Left colon (tissue), 2 donors: ENCODE measurements at regions not wholly inside any gene's neighbourhood (a gene's known extent, or its start where the extent isn't known, plus 50 kb on each side); places are given as distances from the start of the nearest gene placed in this dataset.

ENCODE experiments used
- ATAC-seq: fragments of 200-7000 bp; cut with Tn5 transposase; one replicate; pipeline ENCODE4 v1.9.1; 2020; ENCODE audit warnings: mild to moderate bottlenecking, moderate library complexity
- DNase-seq, 2 donors: peaks; one replicate each; pipeline ENCODE4 v3.0.0-alpha.2; 2020
- intact Hi-C, 2 donors: fragments of 100-400 bp; cut with DNase I in 1 of 2; cut with micrococcal nuclease in 1 of 2; formaldehyde crosslinking; loops; one replicate each; pipeline versions ENCODE4 v1.11.2 to v1.14.0; 2022; cut with DNase I, micrococcal nuclease
- donor health status: DM: no; HTN: no; CAD: no.
- donor health status: DM: yes; HTN: yes; CAD: no.

DNA sequence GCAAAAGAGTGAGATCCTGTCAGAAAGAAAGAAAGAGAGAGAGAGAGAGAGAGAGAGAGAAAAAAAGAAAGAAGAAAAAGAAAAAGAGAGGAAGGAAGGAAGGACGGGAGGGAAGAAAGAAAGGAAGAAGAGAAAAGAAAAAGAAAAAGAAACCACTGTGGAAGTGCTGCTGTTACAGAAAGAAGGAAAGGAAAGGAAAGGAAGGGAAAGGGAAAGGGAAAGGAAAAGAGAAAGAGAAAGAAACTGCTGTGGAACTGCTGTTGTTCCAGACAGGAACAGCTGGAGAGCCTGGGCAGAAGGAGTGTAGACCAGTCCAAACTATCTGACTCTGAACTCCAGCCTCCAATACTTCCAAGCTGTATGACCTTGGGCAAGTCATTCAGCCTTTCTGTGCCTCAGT, 220.7 kb upstream of the WWC1 start:
- ATAC-seq = no peak
- intact Hi-C loops = no loop called here
- DNase-seq = no peak

DNA sequence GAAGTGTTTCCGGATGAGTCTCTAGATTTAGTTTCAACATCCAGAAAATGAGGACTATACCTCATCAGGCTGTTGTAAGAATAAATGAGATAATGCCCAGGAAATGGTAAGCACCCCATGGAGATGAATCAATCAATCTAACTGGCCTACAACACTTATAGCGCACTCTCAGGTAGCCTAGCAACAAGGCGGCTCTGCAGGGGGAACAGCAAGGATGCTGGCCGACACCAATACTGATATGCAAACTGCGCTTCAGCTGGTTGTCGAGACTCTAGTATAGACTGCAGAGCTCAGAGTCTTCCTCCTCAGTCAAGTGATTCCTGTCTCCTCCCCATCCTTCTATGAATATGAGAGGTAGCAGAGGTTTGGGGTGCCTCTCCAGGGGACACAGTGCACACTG, 218.8 kb upstream of the WWC1 start:
- intact Hi-C loops = no loop called here
- ATAC-seq = no peak
- DNase-seq = no peak

DNA sequence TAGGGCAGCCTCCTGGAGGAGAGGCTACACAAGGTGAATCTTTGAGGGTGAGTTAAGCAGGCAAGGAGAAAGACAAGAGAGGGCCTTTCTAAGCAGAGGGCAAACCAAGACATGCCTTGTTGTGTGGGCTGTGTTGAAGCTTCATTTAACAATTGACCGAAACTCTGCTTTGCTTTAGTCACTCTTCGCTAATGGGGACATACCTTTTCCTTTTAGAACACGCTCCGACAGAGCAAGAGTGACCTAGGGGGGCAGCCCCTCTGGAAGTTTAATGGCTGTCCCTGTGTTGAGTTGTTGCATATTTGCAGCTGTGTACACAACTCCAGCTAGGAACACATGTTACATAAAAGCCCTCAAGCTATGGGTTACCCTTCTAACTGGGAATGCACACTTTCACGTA, 218.1 kb upstream of the WWC1 start:
- intact Hi-C loops = no loop called here
- ATAC-seq (no peak), DNase-seq (no peak)

DNA sequence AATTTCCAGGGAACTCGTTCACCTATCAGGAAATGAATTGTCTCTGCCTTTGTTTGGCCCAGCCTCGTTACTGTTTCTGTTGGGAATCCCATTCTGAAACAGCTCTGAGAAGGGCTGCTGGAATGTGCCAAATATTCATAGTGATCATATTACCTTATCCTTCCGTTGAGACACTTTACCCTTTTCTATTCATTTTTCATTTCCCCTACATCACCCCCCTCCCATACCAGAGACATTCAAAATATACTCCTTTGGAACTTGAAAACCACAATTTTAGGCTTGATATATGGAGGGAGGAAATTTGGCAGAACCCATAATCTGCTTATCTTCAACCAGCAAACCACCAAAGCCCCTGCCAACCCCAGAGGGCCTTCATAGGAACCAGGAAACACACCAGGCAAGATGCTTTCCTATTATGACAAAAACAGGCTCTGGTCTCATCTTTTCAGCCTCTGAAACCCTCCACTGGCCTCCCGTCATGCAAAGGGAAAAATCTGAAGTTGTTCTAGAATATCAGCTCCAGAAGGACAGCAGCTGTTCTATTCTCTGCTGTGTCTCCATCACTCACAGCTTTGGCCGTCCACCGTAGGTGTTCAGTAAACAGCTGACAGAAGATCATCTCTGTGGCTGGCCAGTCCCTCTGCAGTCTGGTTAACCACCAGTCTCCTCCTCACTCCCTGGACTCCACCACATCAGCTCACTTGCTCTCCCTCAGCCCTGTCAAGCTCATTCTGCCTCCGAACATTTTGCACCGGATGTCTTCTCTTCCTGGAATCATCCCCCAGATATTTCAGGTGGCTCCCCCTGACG, 217.2 kb upstream of the WWC1 start:
- intact Hi-C loops = no loop called here
- ATAC-seq = no peak
- no peak for DNase-seq

DNA sequence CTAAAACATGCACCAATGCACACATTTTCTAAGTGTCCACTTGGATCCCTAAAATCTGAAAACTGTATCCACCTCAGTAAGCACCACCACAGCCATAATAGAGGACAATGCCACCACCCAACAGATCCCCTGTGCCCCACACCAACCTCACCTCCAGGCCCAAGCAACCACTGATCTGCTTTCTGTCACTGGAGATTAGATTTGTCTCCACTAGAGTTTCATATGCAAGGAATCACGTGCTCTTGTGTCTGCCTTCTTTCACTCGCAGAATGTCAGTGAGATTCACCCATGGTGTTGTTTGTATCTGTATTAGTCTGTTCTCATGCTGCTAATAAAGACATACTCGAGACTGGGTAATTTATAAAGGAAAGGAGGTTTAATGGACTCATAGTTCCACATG, 216.1 kb upstream of the WWC1 start:
- DNase-seq (no peak), ATAC-seq (no peak)
- intact Hi-C loops = no loop called here

DNA sequence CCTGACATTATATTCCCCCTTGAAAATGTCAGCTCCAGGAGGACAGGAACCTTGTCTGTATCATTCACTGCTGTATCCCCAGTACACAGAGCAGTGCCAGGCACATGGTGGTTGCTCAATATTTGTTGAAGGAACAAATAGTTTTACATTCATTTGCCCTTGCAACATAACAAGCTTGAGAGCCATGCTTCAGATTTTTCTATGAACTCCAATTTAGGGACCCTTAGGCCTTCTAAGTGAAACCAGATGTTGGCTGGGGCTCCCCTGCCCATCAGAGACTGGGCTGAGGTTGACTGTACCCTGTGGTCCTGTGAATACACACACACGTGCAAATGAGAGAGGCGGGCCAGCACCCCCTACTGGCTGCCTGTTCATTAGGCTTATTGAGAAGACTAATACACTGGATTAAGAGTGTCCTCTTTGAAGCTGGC, 214.9 kb upstream of the WWC1 start:
- peak in 1 of 2 donors; percentile 27 for DNase-seq
- ATAC-seq = no peak
- intact Hi-C loops = no loop called here

DNA sequence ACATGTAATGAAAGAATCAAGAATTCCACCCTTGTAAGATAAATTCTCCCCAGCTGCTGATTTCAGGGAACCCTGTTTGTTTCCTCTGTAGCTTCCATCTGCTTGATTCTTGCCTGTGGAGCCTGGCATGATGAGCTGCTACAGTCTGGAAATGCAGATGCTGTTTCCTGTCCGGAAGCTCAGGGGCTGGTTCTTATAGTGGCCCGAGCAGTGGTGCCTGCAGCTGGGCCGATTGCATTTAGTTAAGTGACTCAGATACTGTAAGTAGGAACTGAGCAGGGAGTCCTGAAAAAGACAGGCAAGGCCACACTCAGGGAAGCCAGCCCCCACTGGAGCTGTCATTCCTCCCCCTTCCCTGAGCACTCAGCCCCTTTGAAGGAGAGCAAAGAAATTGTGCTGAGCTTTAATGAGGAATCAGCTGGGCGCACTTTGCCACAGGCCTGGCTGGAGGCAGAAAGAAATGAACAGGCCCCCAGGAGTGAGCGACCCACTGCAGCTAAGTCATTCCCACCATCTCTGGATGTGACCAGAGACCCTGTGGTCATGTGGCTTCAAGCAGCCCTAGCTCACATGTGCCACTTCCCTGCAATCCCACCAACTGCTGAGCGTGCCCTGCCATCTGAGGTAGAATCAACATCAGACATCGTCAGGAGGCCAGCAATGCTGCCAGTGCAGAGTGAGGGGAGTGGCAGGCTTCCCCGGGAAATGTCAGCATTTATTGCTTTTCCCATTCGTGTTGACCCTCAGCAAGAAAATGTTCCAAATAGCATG, 206.0 kb upstream of the WWC1 start:
- intact Hi-C loops = no loop called here
- no peak for DNase-seq
- peak; percentile 28 for ATAC-seq

DNA sequence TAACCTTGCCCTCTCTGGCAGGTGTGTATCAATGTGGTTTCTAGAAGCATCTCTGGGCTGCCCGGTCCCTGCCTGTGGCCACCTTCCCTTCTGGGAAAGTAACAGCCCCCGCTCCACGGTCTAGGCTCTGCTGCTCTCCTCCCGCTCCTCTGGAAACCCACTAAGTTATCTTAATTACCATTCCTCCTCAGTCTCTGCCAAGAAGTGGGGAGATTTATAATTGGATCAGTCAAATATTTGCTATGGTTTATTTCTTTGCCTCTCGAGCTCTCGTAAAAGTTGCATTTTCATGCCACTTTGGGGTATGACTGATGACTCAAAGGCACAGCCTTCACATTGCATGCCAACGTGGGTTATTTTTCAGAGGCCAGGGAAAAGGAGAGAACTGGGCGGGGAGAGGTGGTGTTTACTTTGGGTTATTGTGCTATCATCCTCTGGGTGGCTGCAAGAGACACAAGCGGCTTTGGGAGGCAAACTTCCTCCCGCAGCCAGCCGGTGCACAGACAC, 205.3 kb upstream of the WWC1 start:
- intact Hi-C loops = no loop called here
- peak; percentile 95 for ATAC-seq
- peak; percentile 37 to 71 for DNase-seq

DNA sequence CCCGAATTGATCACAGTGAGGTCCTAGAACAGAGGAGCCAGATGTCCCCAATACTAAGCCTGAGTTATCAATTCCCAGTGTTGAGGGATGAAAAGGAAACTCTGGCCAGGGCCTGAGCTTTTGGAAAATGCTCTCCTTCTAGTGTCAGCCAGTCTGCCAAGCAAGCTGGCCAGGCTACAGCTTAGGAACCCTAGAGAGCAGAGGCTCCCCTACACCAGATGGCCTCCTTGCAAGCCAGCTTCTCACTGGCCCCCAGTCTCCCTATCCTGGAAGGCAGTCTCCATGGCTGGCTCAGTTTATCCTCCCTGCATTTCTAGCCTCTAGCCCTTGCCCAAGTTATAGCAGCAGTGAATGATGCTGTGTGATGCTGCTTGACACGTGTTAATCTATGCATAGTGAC, 204.7 kb upstream of the WWC1 start:
- ATAC-seq (peak; percentile 9), DNase-seq (no peak)
- intact Hi-C loops = no loop called here

DNA sequence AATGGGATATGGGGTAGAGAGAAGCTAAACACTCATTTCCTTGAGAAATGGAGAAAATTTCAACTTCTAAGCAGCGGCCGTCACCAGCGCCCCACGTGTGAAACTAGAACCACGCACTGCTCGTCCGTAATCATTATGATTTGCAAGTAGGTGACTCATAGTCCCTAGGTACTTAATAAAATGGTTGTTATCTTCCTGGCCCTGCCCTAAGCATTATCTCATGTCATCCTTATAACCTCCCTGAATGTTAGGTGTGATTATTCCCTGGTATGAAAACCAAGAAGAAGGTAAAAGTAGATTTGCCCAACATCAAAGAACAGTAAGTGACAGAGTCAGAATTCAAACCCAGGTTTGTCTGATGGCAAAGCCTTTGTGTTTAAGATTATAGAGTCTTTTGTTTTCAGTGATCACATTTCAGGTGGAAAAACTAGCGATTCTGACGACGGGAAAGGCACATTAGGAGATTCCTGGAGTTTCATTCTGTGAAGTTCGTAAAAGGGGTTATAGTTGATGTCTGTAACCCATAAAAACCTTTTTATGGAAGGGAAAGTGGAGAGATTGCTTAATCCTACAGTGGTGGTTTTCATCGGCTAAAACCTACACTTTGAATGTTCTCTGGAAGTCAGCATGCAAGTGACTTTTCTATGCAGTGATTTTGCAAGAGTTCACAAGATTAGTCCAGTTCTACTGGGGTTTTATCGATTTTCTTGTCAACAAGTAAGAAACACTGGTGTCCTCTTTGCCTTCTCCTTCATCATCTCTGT, 202.9 kb upstream of the WWC1 start:
- no peak for DNase-seq
- intact Hi-C loops = no loop called here
- ATAC-seq = no peak

DNA sequence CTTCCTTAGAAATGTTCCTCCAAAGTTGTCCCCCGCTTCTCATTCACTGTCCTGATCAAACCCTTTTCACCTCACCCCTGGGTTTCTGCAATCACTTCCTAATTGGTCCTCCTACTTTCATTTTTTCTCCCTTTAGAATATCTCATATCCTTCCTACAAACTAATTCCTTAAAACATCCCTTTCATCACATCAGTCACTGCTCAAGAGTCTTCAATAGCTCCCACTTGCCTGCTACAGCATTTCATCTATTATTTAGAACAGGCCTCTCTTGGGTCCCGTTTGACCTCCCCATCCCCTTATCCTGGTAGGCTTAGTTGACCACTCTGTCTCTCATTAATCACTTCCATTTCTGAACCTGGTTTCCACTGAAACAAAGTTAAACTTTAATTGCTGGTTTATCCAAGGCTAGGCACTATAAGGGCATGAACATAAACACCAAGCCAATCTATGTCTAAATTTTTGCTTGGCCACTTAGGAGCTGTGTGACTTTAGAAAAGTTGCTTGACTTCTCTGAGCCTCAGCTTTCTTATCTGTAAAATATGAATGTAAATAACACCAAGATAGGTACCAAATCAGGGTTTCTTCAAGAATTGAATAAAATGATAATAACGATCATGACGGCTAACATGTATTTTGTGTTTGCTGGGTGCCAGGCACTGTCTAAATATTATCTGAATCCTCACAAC, 202.1 kb upstream of the WWC1 start:
- intact Hi-C loops = no loop called here
- DNase-seq (no peak), ATAC-seq (no peak)

DNA sequence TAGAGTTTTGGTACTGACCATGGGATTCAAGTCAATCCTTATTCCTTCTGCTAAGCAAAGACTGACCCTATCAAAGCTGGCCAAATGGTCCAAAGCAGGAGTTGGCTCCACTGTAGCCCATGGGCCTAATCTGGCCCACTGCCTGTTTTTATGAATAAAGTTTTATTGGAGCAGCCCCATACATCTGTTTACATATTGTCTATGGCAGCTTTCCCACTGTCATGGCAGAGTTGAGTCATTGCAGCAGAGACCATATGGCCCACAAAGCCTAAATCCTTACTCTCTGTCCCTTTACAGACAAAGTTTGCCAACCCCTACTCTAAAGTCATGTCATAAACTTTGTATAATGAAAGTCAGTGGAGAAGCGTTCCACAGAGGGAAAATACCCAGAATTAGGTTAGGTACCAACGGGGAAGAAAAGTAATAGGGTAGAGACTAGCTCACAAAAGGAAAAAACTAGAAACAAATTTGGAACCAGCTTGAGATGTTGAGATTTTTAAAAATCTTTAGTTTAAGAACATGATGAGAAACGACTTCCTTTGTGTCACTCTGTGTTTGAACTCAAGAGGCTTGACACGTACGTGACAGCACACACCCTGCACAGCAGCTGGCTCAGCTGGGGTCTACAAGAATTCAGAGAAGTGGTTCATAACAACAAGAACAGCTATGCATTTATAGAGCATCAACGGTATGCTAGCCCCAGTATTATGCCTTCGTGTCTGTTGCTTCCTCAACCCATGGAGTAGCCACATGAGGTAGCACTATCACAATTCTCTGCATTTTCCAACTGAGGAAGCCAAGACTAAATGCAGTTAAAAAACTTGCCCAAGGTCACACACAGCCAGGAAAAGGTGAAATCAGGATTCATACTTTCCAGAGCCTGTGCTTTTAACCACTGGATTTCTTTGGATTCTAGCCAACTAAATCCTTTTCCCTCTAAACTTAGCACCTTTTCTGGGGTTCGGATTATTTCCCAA, 198.9 kb upstream of the WWC1 start:
- ATAC-seq (no peak), DNase-seq (no peak)

DNA sequence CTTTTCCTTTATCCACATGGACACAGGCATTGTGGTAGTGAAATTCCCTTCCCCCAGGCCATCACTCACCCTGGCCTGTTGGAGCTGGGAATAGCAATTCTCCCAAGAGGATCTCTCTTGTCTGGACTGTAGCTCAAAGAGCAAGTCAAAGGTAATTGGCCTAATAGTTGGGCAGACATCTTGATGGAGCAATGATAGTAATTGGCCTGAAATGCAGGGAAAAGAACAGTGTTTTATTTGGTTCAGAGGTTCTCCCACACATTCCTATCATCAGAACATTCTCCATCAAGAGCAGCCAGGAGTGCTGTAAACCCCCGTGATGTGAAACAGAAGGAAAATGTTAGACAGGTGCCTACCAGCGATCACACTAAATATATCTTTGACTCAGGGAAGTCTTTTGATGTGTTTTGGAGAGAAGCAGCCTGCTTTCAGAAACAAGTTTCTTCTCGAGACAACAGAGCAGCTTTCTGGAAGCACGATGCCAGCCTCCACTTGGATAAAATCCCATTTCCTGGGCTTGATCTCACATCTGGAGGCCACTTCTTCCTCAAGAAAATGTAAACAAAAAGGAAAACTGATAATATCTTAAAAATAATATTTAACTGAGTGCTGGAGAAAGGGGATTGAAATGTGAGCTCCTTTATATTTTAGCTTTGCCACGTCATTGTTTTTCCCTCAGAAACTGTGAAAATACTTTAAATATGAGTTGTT, 198.1 kb upstream of the WWC1 start:
- no peak for DNase-seq
- intact Hi-C loops = no loop called here
- no peak for ATAC-seq

More for the DNA sequence above, 198.9 kb upstream of the WWC1 start:
- intact Hi-C loops = no loop called here

DNA sequence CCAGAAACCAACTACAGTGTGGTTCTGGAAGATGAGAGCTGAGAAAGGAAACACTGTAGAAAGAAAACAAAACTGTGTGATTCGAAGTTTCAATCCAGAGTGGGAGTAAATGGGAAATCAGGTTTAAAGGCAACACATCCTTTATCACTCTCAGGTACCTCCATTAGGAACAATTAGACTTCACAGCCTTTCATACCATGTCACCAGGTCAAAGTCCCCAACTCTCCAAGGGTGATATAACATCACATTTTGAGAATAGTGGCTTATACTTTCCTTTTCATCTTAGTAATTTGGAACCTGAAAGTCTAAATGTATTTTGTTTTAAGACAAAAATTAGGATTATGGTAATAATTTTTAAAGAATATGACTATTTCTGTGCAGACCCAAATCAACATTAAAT, 194.9 kb upstream of the WWC1 start:
- intact Hi-C loops = no loop called here
- DNase-seq (no peak), ATAC-seq (peak; percentile 51)

DNA sequence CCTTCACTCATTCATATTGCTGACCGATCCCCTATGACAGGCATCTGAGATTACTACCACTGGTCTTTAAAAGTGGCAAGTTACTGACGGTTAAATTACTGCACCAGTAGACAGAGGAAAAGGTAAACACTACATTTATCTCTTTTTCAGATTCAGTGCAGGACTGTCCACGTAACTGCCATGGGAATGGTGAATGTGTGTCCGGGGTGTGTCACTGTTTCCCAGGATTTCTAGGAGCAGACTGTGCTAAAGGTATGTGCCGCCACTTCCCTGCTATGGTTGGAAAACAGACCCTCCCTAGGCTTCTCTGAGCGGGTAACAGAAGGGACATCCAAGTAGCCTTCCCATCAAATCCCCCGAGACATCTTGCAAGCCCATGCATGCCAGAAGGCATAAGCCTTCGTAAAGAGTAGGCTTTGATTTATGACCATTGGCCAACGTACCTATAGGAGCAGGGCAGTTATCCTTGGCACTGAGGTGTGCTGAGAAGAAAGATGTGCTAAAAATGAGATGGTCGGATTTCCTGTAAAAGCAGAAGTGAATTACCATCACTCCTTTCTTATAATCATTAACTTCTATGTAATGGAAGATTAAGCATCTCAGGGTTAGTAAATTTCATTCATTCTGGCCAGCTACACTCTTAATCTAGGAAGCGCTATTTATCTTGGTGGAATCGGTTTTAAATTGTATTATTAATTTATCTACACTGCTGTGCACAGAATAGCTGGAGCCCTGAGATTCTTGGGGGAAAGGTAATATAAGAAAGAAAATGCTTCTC, 193.4 kb upstream of the WWC1 start:
- ATAC-seq = peak; percentile 93
- DNase-seq = peak in 1 of 2 donors; percentile 30
- intact Hi-C loops = no loop called here

DNA sequence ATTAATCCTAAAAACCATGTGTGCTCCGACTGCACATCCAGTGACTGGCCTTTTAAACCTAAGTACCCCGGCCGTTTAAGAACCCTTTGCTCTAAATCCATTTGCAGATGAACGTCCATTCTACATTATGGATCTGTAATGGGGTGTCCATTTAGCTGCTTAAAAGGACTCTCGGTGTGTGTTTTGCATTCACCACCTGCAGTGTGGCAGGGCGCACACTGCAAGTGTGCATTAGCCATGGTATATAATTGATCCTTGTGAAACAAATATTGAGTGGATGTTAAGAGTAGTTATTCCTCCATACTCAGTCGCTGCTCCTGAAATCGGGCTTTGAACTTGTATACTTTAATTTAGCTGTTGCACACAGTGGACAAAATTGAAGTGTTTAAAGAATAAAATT, 190.1 kb upstream of the WWC1 start:
- ATAC-seq = no peak
- intact Hi-C loops = no loop called here
- DNase-seq = no peak
